H1 (cell line): ENCODE measurements at regions not wholly inside any gene's neighbourhood (a gene's known extent, or its start where the extent isn't known, plus 50 kb on each side); places are given as distances from the start of the nearest gene placed in this dataset.

Experiments
- CTCF ChIA-PET: fragments of 300-600 bp; sonication (Branson Sonifier 250); formaldehyde crosslinking; loops from one replicate; lab custom pipeline; 2021; ENCODE audit not compliant: partially characterized antibody; lab: Charles Lee
- POLR2A ChIA-PET: fragments of 300-600 bp; sonication (Branson Sonifier 250); formaldehyde crosslinking; loops from one replicate; lab custom pipeline; 2021; ENCODE audit warnings: inconsistent platforms; ENCODE audit not compliant: partially characterized antibody; lab: Charles Lee
- DNase-seq, 2 experiments: peaks; one replicate each; pipeline versions ENCODE4 v3.0.0 to v3.0.0-alpha.2; 2010 to 2022; ENCODE audit warnings: low spot score in 2 of 2, low read depth in 1 of 2, mixed read lengths in 1 of 2
- FAIRE-seq: peaks from 2 replicates; lab custom pipeline; 2011; peaks lifted over from hg19 to GRCh38; lab: Jason Lieb, UNC
- H2AFZ ChIP-seq: 2 replicates; pipeline ENCODE4 v1.8.1; 2012; ENCODE audit warnings: low read length, inconsistent platforms
- H2AK5ac ChIP-seq: 2 replicates; pipeline ENCODE4 v1.6.1; 2013; ENCODE audit warnings: low read depth, low read length
- H2BK120ac ChIP-seq: replicated peaks from 2 replicates; pipeline ENCODE3; 2013; ENCODE audit warnings: low read depth, low read length, inconsistent platforms
- H2BK12ac ChIP-seq: 2 replicates; pipeline ENCODE4 v1.6.1; 2013; ENCODE audit warnings: low read depth, low read length
- H2BK15ac ChIP-seq: 2 replicates; pipeline ENCODE4 v1.6.1; 2013; ENCODE audit warnings: low read length
- H2BK20ac ChIP-seq: 2 replicates; pipeline ENCODE4 v1.6.1; 2013; ENCODE audit warnings: low read length
- H2BK5ac ChIP-seq: 2 replicates; pipeline ENCODE4 v1.6.1; 2013; ENCODE audit warnings: low read depth, low read length
- H3K14ac ChIP-seq: 2 replicates; pipeline ENCODE4 v1.6.1; 2013; ENCODE audit warnings: inconsistent platforms; ENCODE audit not compliant: insufficient read length
- H3K18ac ChIP-seq: 2 replicates; pipeline ENCODE4 v1.6.1; 2013; ENCODE audit warnings: low read length; ENCODE audit errors: extremely low read depth
- H3K23ac ChIP-seq: 2 replicates; pipeline ENCODE4 v1.6.1; 2013; ENCODE audit warnings: inconsistent platforms; ENCODE audit not compliant: insufficient read length
- H3K23me2 ChIP-seq: 2 replicates; pipeline ENCODE4 v1.6.1; 2013; ENCODE audit warnings: low read depth, low read length
- H3K27ac ChIP-seq: 2 replicates; pipeline ENCODE4 v1.6.1; 2011; ENCODE audit warnings: low read depth, low read length, inconsistent platforms
- H3K27me3 ChIP-seq, 4 experiments: replicated peaks in 1 of 4; 1 replicate in 1 of 4; 2 replicates in 3 of 4; pipeline versions ENCODE4 v1.6.1 to v1.8.1; 2011 to 2013; ENCODE audit warnings: low read length in 3 of 4, mild to moderate bottlenecking in 3 of 4, inconsistent platforms in 2 of 4, mixed read lengths in 2 of 4, moderate library complexity in 1 of 4; ENCODE audit not compliant: control insufficient read depth in 3 of 4, insufficient read depth in 3 of 4; ENCODE audit errors: extremely low read depth in 1 of 4
- H3K36me3 ChIP-seq, 4 experiments: 2 replicates each; pipeline versions ENCODE4 v1.6.1 to v1.8.1; 2011 to 2013; ENCODE audit warnings: mild to moderate bottlenecking in 4 of 4, low read length in 3 of 4, moderate library complexity in 2 of 4, control low read depth in 1 of 4, inconsistent platforms in 1 of 4; ENCODE audit not compliant: insufficient read depth in 4 of 4, control insufficient read depth in 2 of 4
- H3K4ac ChIP-seq: replicated peaks from 2 replicates; pipeline ENCODE3; 2013; ENCODE audit warnings: low read length, low read depth, mixed read lengths, inconsistent platforms; ENCODE audit not compliant: insufficient read length
- H3K4me1 ChIP-seq, 4 experiments: replicated peaks in 1 of 4; 1 replicate in 1 of 4; 2 replicates in 3 of 4; pipeline versions ENCODE4 v1.6.1 to v1.8.1; 2011 to 2013; ENCODE audit warnings: low read length in 3 of 4, inconsistent platforms in 2 of 4, mixed read lengths in 1 of 4; ENCODE audit not compliant: insufficient read depth in 4 of 4, control insufficient read depth in 3 of 4
- H3K4me2 ChIP-seq, 2 experiments: 2 replicates each; pipeline versions ENCODE4 v1.6.1 to v1.8.1; 2011 to 2013; ENCODE audit warnings: low read depth in 2 of 2, low read length in 2 of 2, control low read depth in 1 of 2, inconsistent platforms in 1 of 2, mild to moderate bottlenecking in 1 of 2; ENCODE audit not compliant: insufficient read depth in 1 of 2
- H3K4me3 ChIP-seq, 4 experiments: fragments of 200-600, 300-600 bp in 1 of 4; sonication (generic), shearing (Covaris generic), sonication (Bioruptor Twin) in 1 of 4; 2 replicates each; pipeline versions ENCODE4 v1.5.1 to v1.8.1; 2011 to 2016; ENCODE audit warnings: low read length in 4 of 4, low read depth in 3 of 4, control low read depth in 2 of 4, inconsistent platforms in 2 of 4, mild to moderate bottlenecking in 2 of 4, mixed read lengths in 1 of 4, moderate library complexity in 1 of 4; ENCODE audit not compliant: insufficient read depth in 2 of 4; ENCODE audit errors: extremely low read depth in 1 of 4
- H3K56ac ChIP-seq: replicated peaks from 2 replicates; pipeline ENCODE3; 2013; ENCODE audit warnings: low read depth, mild to moderate bottlenecking, mixed read lengths, low read length, inconsistent platforms; ENCODE audit not compliant: insufficient read length
- H3K79me1 ChIP-seq: 2 replicates; pipeline ENCODE4 v1.6.1; 2013; ENCODE audit warnings: low read depth, low read length, control low read depth
- H3K79me2 ChIP-seq, 2 experiments: 2 replicates each; pipeline versions ENCODE4 v1.6.1 to v1.8.1; 2012 to 2013; ENCODE audit warnings: low read length in 2 of 2, mild to moderate bottlenecking in 2 of 2, inconsistent platforms in 1 of 2; ENCODE audit not compliant: insufficient read depth in 2 of 2, control insufficient read depth in 1 of 2
- H3K9ac ChIP-seq, 4 experiments: replicated peaks in 1 of 4; 1 replicate in 1 of 4; 2 replicates in 3 of 4; pipeline versions ENCODE4 v1.6.1 to v1.8.1; 2011 to 2013; ENCODE audit warnings: low read depth in 3 of 4, low read length in 3 of 4, control low read depth in 2 of 4, mild to moderate bottlenecking in 2 of 4, moderate library complexity in 2 of 4, inconsistent platforms in 1 of 4; ENCODE audit errors: extremely low read depth in 1 of 4
- H3K9me3 ChIP-seq, 2 experiments: 2 replicates each; pipeline versions ENCODE4 v1.6.1 to v1.8.1; 2012 to 2013; ENCODE audit warnings: mild to moderate bottlenecking in 2 of 2, moderate library complexity in 2 of 2, control low read depth in 1 of 2, inconsistent platforms in 1 of 2, low read depth in 1 of 2, low read length in 1 of 2, mixed read lengths in 1 of 2; ENCODE audit not compliant: insufficient read depth in 2 of 2
- H4K20me1 ChIP-seq, 2 experiments: replicated peaks in 1 of 2; 2 replicates each; pipeline versions ENCODE3 to v1.8.1; 2011 to 2013; ENCODE audit warnings: inconsistent platforms in 2 of 2, low read length in 2 of 2, mild to moderate bottlenecking in 1 of 2; ENCODE audit not compliant: insufficient read depth in 2 of 2, control insufficient read depth in 1 of 2
- H4K5ac ChIP-seq: 2 replicates; pipeline ENCODE4 v1.6.1; 2013; ENCODE audit warnings: low read length, low read depth, mixed read lengths, inconsistent platforms; ENCODE audit not compliant: insufficient read length
- H4K8ac ChIP-seq: 2 replicates; pipeline ENCODE4 v1.8.0; 2013; ENCODE audit warnings: mild to moderate bottlenecking, moderate library complexity, low read length, inconsistent platforms; ENCODE audit not compliant: insufficient read depth; ENCODE audit errors: extremely low read depth
- H4K91ac ChIP-seq: replicated peaks from 2 replicates; pipeline ENCODE3; 2013; ENCODE audit warnings: low read length, mixed read lengths, inconsistent platforms; ENCODE audit not compliant: insufficient read length
- CREB1 ChIP-seq: IDR thresholded peaks from 2 replicates; pipeline ENCODE4 v1.6.1; 2012; ENCODE audit warnings: inconsistent platforms
- EGR1 ChIP-seq: IDR thresholded peaks from 2 replicates; pipeline ENCODE4 v1.6.1; 2011; ENCODE audit warnings: low read depth, low read length, borderline replicate concordance
- RXRA ChIP-seq: IDR thresholded peaks from 2 replicates; pipeline ENCODE4 v1.6.1; 2011; ENCODE audit warnings: low read depth, mild to moderate bottlenecking, low read length, moderate library complexity; ENCODE audit not compliant: insufficient read depth
- TCF12 ChIP-seq: IDR thresholded peaks from 2 replicates; pipeline ENCODE4 v1.6.1; 2011; ENCODE audit warnings: low read depth, mild to moderate bottlenecking, low read length
- TEAD4 ChIP-seq: IDR thresholded peaks from 2 replicates; pipeline ENCODE4 v1.6.1; 2012; ENCODE audit warnings: low read depth, low read length, inconsistent platforms, mixed read lengths
- USF2 ChIP-seq: IDR thresholded peaks from 2 replicates; pipeline ENCODE4 v1.6.1; 2011; ENCODE audit warnings: low read length, improper control_type of control experiment
- WGBS, 2 experiments: shearing (Covaris generic) in 1 of 2; methylation state at CpG; one replicate each; pipeline versions ENCODE4 v1.1.6 to v1.1.7; 2013 to 2015; ENCODE audit warnings: low lambda C conversion rate in 2 of 2, mixed read lengths in 2 of 2, inconsistent platforms in 1 of 2, low coverage in 1 of 2, missing lambda C conversion rate in 1 of 2; ENCODE audit not compliant: insufficient replicate concordance in 2 of 2, insufficient coverage in 1 of 2, insufficient read length in 1 of 2; ENCODE audit errors: extremely low coverage in 1 of 2, missing lambda C conversion rate in 1 of 2; 5-methylcytosine and 5-hydroxymethylcytosine counted together
- TF ChIP-seq, protein P1 (sequence below): IDR thresholded peaks from 2 replicates; pipeline ENCODE4 v1.6.1; 2012; ENCODE audit warnings: inconsistent platforms
- TF ChIP-seq, protein P2 (sequence below), 3 experiments: IDR thresholded peaks; 1 replicate in 2 of 3; 2 replicates in 1 of 3; pipeline versions ENCODE4 v1.5.1 to v1.6.1; 2011; ENCODE audit warnings: low read length in 3 of 3, mild to moderate bottlenecking in 3 of 3, inconsistent platforms in 2 of 3, low read depth in 1 of 3, moderate library complexity in 1 of 3; ENCODE audit not compliant: insufficient read depth in 1 of 3; ENCODE audit errors: control extremely low read depth in 1 of 3

- H3K27ac ChIP-seq, result no peak overlapping the region
- H3K4ac ChIP-seq, result no peak overlapping the region
- no peaks in the 10 kb centered on the region for H4K20me1 ChIP-seq
- no peak overlapping the region for H3K56ac ChIP-seq
- H3K18ac ChIP-seq, result no peak overlapping the region
- no peaks in the 10 kb centered on the region for H3K79me1 ChIP-seq
- no peak overlapping the region for H2BK15ac ChIP-seq
- CTCF ChIA-PET, result interaction anchor here (1.0 to 1.7 kb wide), 3 partner anchors 9 to 85 kb away, joined by 3 to 5 read pairs (median 3); no protein-coding TSS in a partner anchor
- H3K9me3 ChIP-seq, result no peaks in the 10 kb centered on the region
- H3K4me1 ChIP-seq, result no peaks in the 10 kb centered on the region
- H4K5ac ChIP-seq, result no peak overlapping the region
- no peak for FAIRE-seq
- H4K8ac ChIP-seq, result no peak overlapping the region
- no peak overlapping the region for H3K9ac ChIP-seq
- no peak overlapping the region for H3K4me2 ChIP-seq
- H2BK20ac ChIP-seq, result no peak overlapping the region
- H2BK12ac ChIP-seq, result no peak overlapping the region
- DNase-seq, result no peak
- H3K23me2 ChIP-seq, result no peaks in the 10 kb centered on the region
- no peaks in the 10 kb centered on the region for H3K79me2 ChIP-seq
- TF ChIP-seq TCF12 (no peak), TEAD4 (no peak), EGR1 (no peak), USF2 (no peak), CREB1 (no peak), RXRA (no peak)
- TF ChIP-seq, protein P1, sequence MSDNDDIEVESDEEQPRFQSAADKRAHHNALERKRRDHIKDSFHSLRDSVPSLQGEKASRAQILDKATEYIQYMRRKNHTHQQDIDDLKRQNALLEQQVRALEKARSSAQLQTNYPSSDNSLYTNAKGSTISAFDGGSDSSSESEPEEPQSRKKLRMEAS, result no peak
- TF ChIP-seq, protein P2, sequence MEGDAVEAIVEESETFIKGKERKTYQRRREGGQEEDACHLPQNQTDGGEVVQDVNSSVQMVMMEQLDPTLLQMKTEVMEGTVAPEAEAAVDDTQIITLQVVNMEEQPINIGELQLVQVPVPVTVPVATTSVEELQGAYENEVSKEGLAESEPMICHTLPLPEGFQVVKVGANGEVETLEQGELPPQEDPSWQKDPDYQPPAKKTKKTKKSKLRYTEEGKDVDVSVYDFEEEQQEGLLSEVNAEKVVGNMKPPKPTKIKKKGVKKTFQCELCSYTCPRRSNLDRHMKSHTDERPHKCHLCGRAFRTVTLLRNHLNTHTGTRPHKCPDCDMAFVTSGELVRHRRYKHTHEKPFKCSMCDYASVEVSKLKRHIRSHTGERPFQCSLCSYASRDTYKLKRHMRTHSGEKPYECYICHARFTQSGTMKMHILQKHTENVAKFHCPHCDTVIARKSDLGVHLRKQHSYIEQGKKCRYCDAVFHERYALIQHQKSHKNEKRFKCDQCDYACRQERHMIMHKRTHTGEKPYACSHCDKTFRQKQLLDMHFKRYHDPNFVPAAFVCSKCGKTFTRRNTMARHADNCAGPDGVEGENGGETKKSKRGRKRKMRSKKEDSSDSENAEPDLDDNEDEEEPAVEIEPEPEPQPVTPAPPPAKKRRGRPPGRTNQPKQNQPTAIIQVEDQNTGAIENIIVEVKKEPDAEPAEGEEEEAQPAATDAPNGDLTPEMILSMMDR (IDR thresholded peaks at IDR 0.05; ENCODE audit: control extremely low read depth in 1 of 3, insufficient read depth in 1 of 3, low read depth in 1 of 3, low read length in 3 of 3), result no peak
- TF ChIP-seq, all 59 proteins: peak for 0
- no peak overlapping the region for H2AFZ ChIP-seq
- H2BK5ac ChIP-seq, result no peak overlapping the region
- H3K14ac ChIP-seq, result no peak overlapping the region
- H4K91ac ChIP-seq, result no peak overlapping the region
- H2AK5ac ChIP-seq, result no peak overlapping the region
- H3K36me3 ChIP-seq, result no peaks in the 10 kb centered on the region
- no peak overlapping the region for H2BK120ac ChIP-seq
- H3K27me3 ChIP-seq, result peaks cover 0 to 1% (median 0%) of the 10 kb centered on the region in 4 experiments; a peak in 1 of 7 replicates
- POLR2A ChIA-PET, result no interaction called here
- no peak overlapping the region for H3K23ac ChIP-seq
- no peak overlapping the region for H3K4me3 ChIP-seq
- WGBS, 2 experiments, result 88% methylated on average over 5 of the region's 5 CpGs; no CpG with 5 or more reads in 1 of the 2 experiments
These were observed 495.3 kb downstream of the CCDC171 start for GRCh38 chr9:16048129-16048528.
